IMR-90 (cell line): ENCODE measurements at regions not wholly inside any gene's neighbourhood (a gene's known extent, or its start where the extent isn't known, plus 50 kb on each side); places are given as distances from the start of the nearest gene placed in this dataset.

Experiments used
- ATAC-seq: fragments of 200-7000 bp; cut with Tn5 transposase; 2 replicates; pipeline ENCODE4 v1.9.1; 2020; ENCODE audit warnings: low read depth, mild to moderate bottlenecking, moderate library complexity
- BruUV-seq: library from RNA; stranded (reverse); fragments of 400-500 nt; replicated peaks from 2 replicates; lab custom pipeline; 2021; lab: Mats Ljungman, UMichigan
- CTCF ChIA-PET: fragments of 300-600 bp; formaldehyde crosslinking; extraction: SDS; loops from one replicate; lab custom pipeline; 2021; ENCODE audit warnings: antibody characterized with exemption; lab: Yijun Ruan, JAX
- POLR2A ChIA-PET: fragments of 300-600 bp; sonication (Branson Sonifier 250); formaldehyde crosslinking; loops from one replicate; lab custom pipeline; 2022; ENCODE audit warnings: antibody characterized with exemption; ENCODE audit not compliant: unreplicated experiment; lab: Charles Lee
- DNase-seq: peaks from one replicate; pipeline ENCODE4 v3.0.0; 2013
- H2AFZ ChIP-seq: replicated peaks from 2 replicates; pipeline ENCODE3; 2013; ENCODE audit warnings: low read length, mild to moderate bottlenecking; ENCODE audit not compliant: poor library complexity
- H2AK5ac ChIP-seq: 2 replicates; pipeline ENCODE4 v1.6.1; 2013; ENCODE audit warnings: low read depth, low read length, inconsistent platforms
- H2AK9ac ChIP-seq: replicated peaks from 2 replicates; pipeline ENCODE3; 2013; ENCODE audit warnings: mild to moderate bottlenecking, low read depth, low read length, moderate library complexity; ENCODE audit not compliant: poor library complexity
- H2BK120ac ChIP-seq: 2 replicates; pipeline ENCODE4 v1.6.1; 2013; ENCODE audit warnings: low read depth, low read length, inconsistent platforms
- H2BK15ac ChIP-seq: 3 replicates; pipeline ENCODE4 v1.6.1; 2013; ENCODE audit warnings: low read depth, low read length, inconsistent platforms
- H2BK20ac ChIP-seq: 2 replicates; pipeline ENCODE4 v1.6.1; 2013; ENCODE audit warnings: low read depth, mild to moderate bottlenecking, inconsistent platforms, low read length, moderate library complexity
- H2BK5ac ChIP-seq: 2 replicates; pipeline ENCODE4 v1.6.1; 2013; ENCODE audit warnings: mild to moderate bottlenecking, low read depth, low read length, inconsistent platforms; ENCODE audit not compliant: poor library complexity, severe bottlenecking
- H3K14ac ChIP-seq: replicated peaks from 2 replicates; pipeline ENCODE4 v1.6.1; 2013; ENCODE audit warnings: low read depth, low read length, inconsistent platforms
- H3K18ac ChIP-seq: 2 replicates; pipeline ENCODE4 v1.6.1; 2013; ENCODE audit warnings: low read depth, low read length, control low read depth
- H3K23ac ChIP-seq: 2 replicates; pipeline ENCODE4 v1.6.1; 2013; ENCODE audit warnings: low read depth, low read length, inconsistent platforms
- H3K27ac ChIP-seq: 2 replicates; pipeline ENCODE4 v1.5.1; 2013; ENCODE audit warnings: mild to moderate bottlenecking, control low read depth, low read length; ENCODE audit not compliant: insufficient read depth
- H3K27me3 ChIP-seq: 2 replicates; pipeline ENCODE4 v1.6.1; 2013; ENCODE audit warnings: low read length; ENCODE audit not compliant: control insufficient read depth, insufficient read depth
- H3K36me3 ChIP-seq: 2 replicates; pipeline ENCODE4 v1.6.1; 2013; ENCODE audit warnings: low read length, mixed read lengths; ENCODE audit not compliant: control insufficient read depth, insufficient read depth
- H3K4ac ChIP-seq: 2 replicates; pipeline ENCODE4 v1.6.1; 2013; ENCODE audit warnings: low read depth, low read length, inconsistent platforms
- H3K4me1 ChIP-seq: 2 replicates; pipeline ENCODE4 v1.6.1; 2013; ENCODE audit warnings: low read length, mixed read lengths; ENCODE audit not compliant: control insufficient read depth, insufficient read depth
- H3K4me2 ChIP-seq: 2 replicates; pipeline ENCODE4 v1.6.1; 2013; ENCODE audit warnings: low read depth, mild to moderate bottlenecking, control low read depth, low read length, moderate library complexity
- H3K4me3 ChIP-seq: 2 replicates; pipeline ENCODE4 v1.5.1; 2013; ENCODE audit warnings: low read depth, mild to moderate bottlenecking, control low read depth, low read length, moderate library complexity; ENCODE audit not compliant: insufficient read depth
- H3K56ac ChIP-seq: 2 replicates; pipeline ENCODE4 v1.6.1; 2013; ENCODE audit warnings: low read length, inconsistent platforms; ENCODE audit not compliant: insufficient read depth; ENCODE audit errors: extremely low read depth
- H3K79me1 ChIP-seq, 2 experiments: 2 replicates each; pipeline ENCODE4 v1.6.1; 2013; ENCODE audit warnings: low read length in 2 of 2, inconsistent platforms in 1 of 2, low read depth in 1 of 2
- H3K9ac ChIP-seq: 2 replicates; pipeline ENCODE4 v1.6.1; 2013; ENCODE audit warnings: low read depth, low read length, control low read depth
- H3K9me1 ChIP-seq: 2 replicates; pipeline ENCODE4 v1.6.1; 2013; ENCODE audit warnings: low read length, inconsistent platforms; ENCODE audit not compliant: insufficient read depth
- H3K9me3 ChIP-seq: 2 replicates; pipeline ENCODE4 v1.6.1; 2013; ENCODE audit warnings: low read length; ENCODE audit not compliant: control insufficient read depth, insufficient read depth
- H4K20me1 ChIP-seq: 2 replicates; pipeline ENCODE4 v1.6.1; 2013; ENCODE audit warnings: low read length, inconsistent platforms; ENCODE audit not compliant: insufficient read depth
- H4K5ac ChIP-seq: 2 replicates; pipeline ENCODE4 v1.6.1; 2013; ENCODE audit warnings: mild to moderate bottlenecking, low read depth, low read length, control low read depth
- H4K8ac ChIP-seq, 2 experiments: 2 replicates each; pipeline ENCODE4 v1.6.1; 2013; ENCODE audit warnings: low read depth in 2 of 2, low read length in 2 of 2, control low read depth in 1 of 2, inconsistent platforms in 1 of 2
- H4K91ac ChIP-seq: 2 replicates; pipeline ENCODE4 v1.6.1; 2013; ENCODE audit warnings: low read depth, low read length, inconsistent platforms; ENCODE audit not compliant: insufficient read depth
- RCOR1 ChIP-seq: IDR thresholded peaks from 2 replicates; pipeline ENCODE4 v1.6.1; 2012; ENCODE audit warnings: mild to moderate bottlenecking, low read length, improper control_type of control experiment; ENCODE audit not compliant: insufficient replicate concordance
- WGBS, 2 experiments: methylation state at CpG; one replicate each; pipeline versions ENCODE4 v1.1.5 to v1.1.7; 2013; ENCODE audit warnings: missing lambda C conversion rate in 2 of 2; ENCODE audit not compliant: insufficient read length in 1 of 2; ENCODE audit errors: extremely low coverage in 2 of 2; 5-methylcytosine and 5-hydroxymethylcytosine counted together
- dilution Hi-C: fragments of 300-500 bp; cut with HindIII; formaldehyde crosslinking; loops from one replicate; pipeline ENCODE4 v1.14.3; 2018; ENCODE audit warnings: low sequenced_read_pairs; ENCODE audit not compliant: unreplicated experiment
- in situ Hi-C: fragments of 300-500 bp; cut with MboI; formaldehyde crosslinking; loops from 3 replicates; pipeline ENCODE4 v1.14.3; 2019; ENCODE audit warnings: low sequenced_read_pairs, inconsistent platforms, mixed read lengths
- intact Hi-C: fragments of 100-400 bp; cut with micrococcal nuclease; formaldehyde crosslinking; loops from 2 replicates; pipeline ENCODE4 v1.10.0; 2022
- TF ChIP-seq, protein P1 (sequence below): fragments of 150-350 bp; IDR thresholded peaks from 2 replicates; pipeline ENCODE4 v1.6.1; 2016; ENCODE audit warnings: low read depth, mild to moderate bottlenecking, low read length, moderate library complexity, borderline replicate concordance

DNA sequence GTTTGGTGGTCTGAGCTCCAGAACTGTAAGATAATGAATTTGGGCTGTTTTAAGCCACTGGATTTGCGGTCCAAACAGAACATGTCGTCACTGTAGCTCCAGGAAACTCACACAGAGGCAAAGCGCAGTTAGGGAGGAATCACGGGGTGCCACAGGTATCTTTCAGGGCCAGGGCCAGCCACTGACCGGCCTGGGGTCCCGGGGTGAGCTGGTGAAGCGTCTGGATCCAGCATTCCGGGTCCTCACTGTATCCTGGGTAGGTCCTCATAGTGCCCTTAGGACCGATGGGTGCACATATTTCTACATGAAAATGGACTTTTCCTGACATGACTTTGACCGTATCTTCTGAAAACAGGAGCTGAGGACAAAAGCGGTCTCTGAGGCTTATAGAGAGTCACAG is 196.0 kb upstream of the HDAC4 start:
- Histone ChIP-seq H4K8ac (no peak overlapping the region), H3K36me3 (no peaks in the 10 kb centered on the region), H2BK5ac (no peak overlapping the region), H3K23ac (no peak overlapping the region), H3K27me3 (no peaks in the 10 kb centered on the region), H3K18ac (no peak overlapping the region), H3K4me2 (no peak overlapping the region), H3K79me1 (no peaks in the 10 kb centered on the region), H4K91ac (no peak overlapping the region), H3K4ac (no peak overlapping the region), H3K14ac (no peak overlapping the region), H3K56ac (no peak overlapping the region), H2AFZ (no peak overlapping the region), H3K27ac (no peak overlapping the region), H2BK20ac (no peak overlapping the region), H3K4me3 (no peak overlapping the region), H4K5ac (no peak overlapping the region), H3K9me1 (no peaks in the 10 kb centered on the region), H3K4me1 (no peaks in the 10 kb centered on the region), H3K9me3 (peaks cover 58% of the 10 kb centered on the region), H2AK9ac (no peak overlapping the region), H4K20me1 (no peaks in the 10 kb centered on the region), H2BK15ac (no peak overlapping the region), H2AK5ac (no peak overlapping the region), H3K9ac (no peak overlapping the region), H2BK120ac (no peak overlapping the region)
- BruUV-seq, result no TSS peak
- in situ Hi-C loops (no loop called here), intact Hi-C loops (no loop called here), dilution Hi-C loops (no loop called here)
- ChIA-PET CTCF (no interaction called here), POLR2A (no interaction called here)
- no peak for DNase-seq
- no peak for ATAC-seq
- TF ChIP-seq RCOR1, result no peak
- TF ChIP-seq, protein P1, sequence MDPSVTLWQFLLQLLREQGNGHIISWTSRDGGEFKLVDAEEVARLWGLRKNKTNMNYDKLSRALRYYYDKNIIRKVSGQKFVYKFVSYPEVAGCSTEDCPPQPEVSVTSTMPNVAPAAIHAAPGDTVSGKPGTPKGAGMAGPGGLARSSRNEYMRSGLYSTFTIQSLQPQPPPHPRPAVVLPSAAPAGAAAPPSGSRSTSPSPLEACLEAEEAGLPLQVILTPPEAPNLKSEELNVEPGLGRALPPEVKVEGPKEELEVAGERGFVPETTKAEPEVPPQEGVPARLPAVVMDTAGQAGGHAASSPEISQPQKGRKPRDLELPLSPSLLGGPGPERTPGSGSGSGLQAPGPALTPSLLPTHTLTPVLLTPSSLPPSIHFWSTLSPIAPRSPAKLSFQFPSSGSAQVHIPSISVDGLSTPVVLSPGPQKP, result no peak
- WGBS, 2 experiments, result 48% methylated on average over 9 of the region's 11 CpGs; no CpG with 5 or more reads in 1 of the 2 experiments
